Mesenchymal stem cell (in vitro differentiated cells and primary cell): ENCODE measurements at regions not wholly inside any gene's neighbourhood (a gene's known extent, or its start where the extent isn't known, plus 50 kb on each side); places are given as distances from the start of the nearest gene placed in this dataset.
"Not testable (repeated sequence)": the region's sequence is repeated elsewhere in the genome, so short reads cannot be mapped to it uniquely, and the experiment has no call there.

Source experiments
- DNase-seq: peaks from one replicate; pipeline ENCODE4 v3.0.0-alpha.2; 2013
- H2AFZ ChIP-seq: one replicate; pipeline ENCODE4 v1.6.1; 2013; ENCODE audit warnings: low read depth, mild to moderate bottlenecking, control low read depth, inconsistent platforms, low read length, moderate library complexity
- H2AK5ac ChIP-seq: 2 replicates; pipeline ENCODE4 v1.6.1; 2013; ENCODE audit warnings: low read length, moderate library complexity, mild to moderate bottlenecking, inconsistent platforms; ENCODE audit not compliant: severe bottlenecking
- H2BK120ac ChIP-seq: one replicate; pipeline ENCODE4 v1.6.1; 2013; ENCODE audit warnings: low read depth, mild to moderate bottlenecking, inconsistent platforms, low read length, moderate library complexity
- H2BK12ac ChIP-seq, 2 experiments: one replicate each; pipeline ENCODE4 v1.6.1; 2013; ENCODE audit warnings: inconsistent platforms in 2 of 2, low read length in 2 of 2, mild to moderate bottlenecking in 2 of 2, moderate library complexity in 2 of 2, control low read depth in 1 of 2
- H2BK15ac ChIP-seq: one replicate; pipeline ENCODE4 v1.6.1; 2013; ENCODE audit warnings: mild to moderate bottlenecking, low read depth, inconsistent platforms; ENCODE audit not compliant: poor library complexity, severe bottlenecking
- H2BK5ac ChIP-seq: 2 replicates; pipeline ENCODE4 v1.6.1; 2013; ENCODE audit warnings: low read depth, mild to moderate bottlenecking, low read length, control low read depth, inconsistent platforms; ENCODE audit not compliant: poor library complexity, severe bottlenecking
- H3K14ac ChIP-seq, 2 experiments: one replicate each; pipeline ENCODE4 v1.6.1; 2013; ENCODE audit warnings: inconsistent platforms in 2 of 2, low read length in 2 of 2, control low read depth in 1 of 2, mild to moderate bottlenecking in 1 of 2, moderate library complexity in 1 of 2
- H3K18ac ChIP-seq, 2 experiments: one replicate each; pipeline ENCODE4 v1.6.1; 2013; ENCODE audit warnings: inconsistent platforms in 2 of 2, low read length in 2 of 2, control low read depth in 1 of 2, low read depth in 1 of 2, mild to moderate bottlenecking in 1 of 2
- H3K23ac ChIP-seq, 2 experiments: one replicate each; pipeline ENCODE4 v1.6.1; 2013; ENCODE audit warnings: inconsistent platforms in 2 of 2, low read length in 2 of 2, mild to moderate bottlenecking in 2 of 2, moderate library complexity in 2 of 2, control low read depth in 1 of 2
- H3K27ac ChIP-seq: 2 replicates; pipeline ENCODE4 v1.5.1; 2013; ENCODE audit warnings: mild to moderate bottlenecking, moderate library complexity, low read length, control low read depth, inconsistent platforms; ENCODE audit not compliant: poor library complexity, severe bottlenecking
- H3K27me3 ChIP-seq, 2 experiments: 2 replicates each; pipeline versions ENCODE4 v1.6.1 to v1.7.0; 2013; ENCODE audit warnings: low read length in 2 of 2, mild to moderate bottlenecking in 2 of 2, moderate library complexity in 2 of 2, control low read depth in 1 of 2, inconsistent platforms in 1 of 2; ENCODE audit not compliant: control insufficient read depth in 1 of 2, insufficient read depth in 1 of 2
- H3K36me3 ChIP-seq, 2 experiments: 2 replicates each; pipeline versions ENCODE4 v1.6.1 to v1.7.0; 2013; ENCODE audit warnings: low read length in 2 of 2, control low read depth in 1 of 2, inconsistent platforms in 1 of 2, low read depth in 1 of 2, mild to moderate bottlenecking in 1 of 2; ENCODE audit not compliant: insufficient read depth in 2 of 2, control insufficient read depth in 1 of 2
- H3K4ac ChIP-seq, 2 experiments: one replicate each; pipeline ENCODE4 v1.6.1; 2013; ENCODE audit warnings: inconsistent platforms in 2 of 2, low read length in 2 of 2, mild to moderate bottlenecking in 2 of 2, moderate library complexity in 2 of 2, control low read depth in 1 of 2, low read depth in 1 of 2
- H3K4me1 ChIP-seq: 2 replicates; pipeline ENCODE4 v1.6.1; 2013; ENCODE audit warnings: low read depth, low read length, control low read depth; ENCODE audit not compliant: control insufficient read depth, insufficient read depth
- H3K4me2 ChIP-seq: 2 replicates; pipeline ENCODE4 v1.6.1; 2013; ENCODE audit warnings: low read length, mild to moderate bottlenecking, inconsistent platforms; ENCODE audit not compliant: poor library complexity, severe bottlenecking
- H3K4me3 ChIP-seq, 2 experiments: 2 replicates each; pipeline versions ENCODE4 v1.5.1 to v1.7.0; 2013; ENCODE audit warnings: low read length in 2 of 2, mild to moderate bottlenecking in 2 of 2, control low read depth in 1 of 2, low read depth in 1 of 2; ENCODE audit not compliant: insufficient read depth in 1 of 2
- H3K79me1 ChIP-seq: replicated peaks from 2 replicates; pipeline ENCODE4 v1.6.1; 2013; ENCODE audit warnings: mild to moderate bottlenecking, control low read depth, low read length, inconsistent platforms; ENCODE audit not compliant: poor library complexity, severe bottlenecking
- H3K9ac ChIP-seq: 2 replicates; pipeline ENCODE4 v1.7.0; 2013; ENCODE audit warnings: mild to moderate bottlenecking, low read length, moderate library complexity
- H3K9me3 ChIP-seq: 2 replicates; pipeline ENCODE4 v1.7.0; 2013; ENCODE audit warnings: mild to moderate bottlenecking, low read length; ENCODE audit not compliant: control insufficient read depth
- H4K8ac ChIP-seq: one replicate; pipeline ENCODE4 v1.6.1; 2013; ENCODE audit warnings: inconsistent platforms, mild to moderate bottlenecking, low read length, moderate library complexity
- H4K91ac ChIP-seq: one replicate; pipeline ENCODE4 v1.6.1; 2013; ENCODE audit warnings: mild to moderate bottlenecking, low read length, inconsistent platforms
- WGBS: methylation state at CpG from one replicate; pipeline ENCODE4 v1.1.7; 2013; ENCODE audit warnings: mixed read lengths; 5-methylcytosine and 5-hydroxymethylcytosine counted together

GRCh38 chr5:19141937-19142524 is 846.0 kb downstream of the CDH18 start:
- DNase-seq, H3K27me3 ChIP-seq, H3K4me1 ChIP-seq, H2AFZ ChIP-seq, H4K91ac ChIP-seq, H3K9ac ChIP-seq, H3K23ac ChIP-seq, H2AK5ac ChIP-seq, H2BK12ac ChIP-seq, H3K27ac ChIP-seq, H3K4me3 ChIP-seq, H2BK120ac ChIP-seq, H3K4ac ChIP-seq, H3K14ac ChIP-seq, H2BK15ac ChIP-seq, H3K36me3 ChIP-seq, H4K8ac ChIP-seq, H3K18ac ChIP-seq, H3K4me2 ChIP-seq, H3K79me1 ChIP-seq, H2BK5ac ChIP-seq, H3K9me3 ChIP-seq: not testable (repeated sequence)
- WGBS: 96% methylated on average over 18 of the region's 20 CpGs

GRCh38 chr5:19142713-19143414 is 845.1 kb downstream of the CDH18 start:
- not testable (repeated sequence) for H3K9me3 ChIP-seq, H3K4me2 ChIP-seq, H3K27ac ChIP-seq, H2BK120ac ChIP-seq, H4K8ac ChIP-seq, H2AFZ ChIP-seq, H4K91ac ChIP-seq, DNase-seq, H2BK12ac ChIP-seq, H3K9ac ChIP-seq, H2BK15ac ChIP-seq, H3K23ac ChIP-seq, H3K4me3 ChIP-seq, H3K27me3 ChIP-seq, H2AK5ac ChIP-seq, H3K18ac ChIP-seq, H3K4me1 ChIP-seq, H3K14ac ChIP-seq, H3K4ac ChIP-seq, H2BK5ac ChIP-seq, H3K79me1 ChIP-seq, H3K36me3 ChIP-seq
- WGBS: 79% methylated on average over 8 of the region's 38 CpGs

GRCh38 chr5:19143935-19144334 is 844.1 kb downstream of the CDH18 start:
- Histone ChIP-seq H3K23ac (no peak overlapping the region), H2BK12ac (no peak overlapping the region), H3K4ac (no peak overlapping the region), H3K9ac (no peak overlapping the region), H3K27ac (no peak overlapping the region), H2BK5ac (no peak overlapping the region), H2BK15ac (no peak overlapping the region), H4K91ac (no peak overlapping the region), H3K79me1 (no peaks in the 10 kb centered on the region), H4K8ac (no peak overlapping the region), H3K18ac (no peak overlapping the region), H3K4me1 (no peaks in the 10 kb centered on the region), H3K14ac (no peak overlapping the region), H2BK120ac (no peak overlapping the region), H3K9me3 (peaks cover 4% of the 10 kb centered on the region), H3K27me3 (no peaks in the 10 kb centered on the region), H2AK5ac (no peak overlapping the region), H3K36me3 (no peaks in the 10 kb centered on the region), H3K4me3 (no peak overlapping the region), H3K4me2 (no peak overlapping the region), H2AFZ (no peak overlapping the region)
- DNase-seq: no peak
- no CpG with 5 or more reads among the region's 4 CpGs for WGBS

- Histone ChIP-seq H2BK15ac (no peak overlapping the region), H2BK5ac (no peak overlapping the region), H3K4ac (no peak overlapping the region), H3K4me2 (no peak overlapping the region), H3K79me1 (no peaks in the 10 kb centered on the region), H3K36me3 (no peaks in the 10 kb centered on the region), H3K23ac (no peak overlapping the region), H3K27ac (no peak overlapping the region), H3K9ac (no peak overlapping the region), H2AFZ (no peak overlapping the region), H2BK120ac (no peak overlapping the region), H2BK12ac (no peak overlapping the region), H4K91ac (no peak overlapping the region), H3K4me3 (no peak overlapping the region), H3K14ac (no peak overlapping the region), H3K4me1 (no peaks in the 10 kb centered on the region), H2AK5ac (no peak overlapping the region), H4K8ac (no peak overlapping the region), H3K18ac (no peak overlapping the region), H3K27me3 (no peaks in the 10 kb centered on the region), H3K9me3 (peaks cover 7% of the 10 kb centered on the region)
- DNase-seq: no peak
Observed at GRCh38 chr5:19169426-19169825, 818.6 kb downstream of the CDH18 start.
